ENCODE measurements at regions not wholly inside any gene's neighbourhood (a gene's known extent, or its start where the extent isn't known, plus 50 kb on each side); places are given as distances from the start of the nearest gene placed in this dataset.

DNA sequence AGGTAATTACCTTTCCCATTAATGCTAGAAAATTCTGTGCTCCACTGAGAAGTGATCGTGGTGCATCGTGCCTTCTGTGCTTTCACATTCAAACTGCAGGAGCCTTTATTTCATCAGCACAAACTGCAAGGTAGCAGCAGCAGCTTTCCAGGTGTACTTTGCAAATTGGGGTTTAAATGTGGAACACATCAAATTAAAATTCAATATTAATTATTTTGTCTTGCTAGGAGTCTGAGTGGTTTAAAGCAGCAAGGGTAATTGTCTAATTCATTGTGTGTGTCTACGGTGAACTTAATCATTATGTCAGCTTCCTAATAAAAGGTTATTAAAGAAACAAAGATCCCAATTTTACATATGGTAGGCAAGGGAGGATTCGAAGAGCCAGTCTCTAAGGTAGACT lies 180.8 kb upstream of the ATP5MC3 start:
- H3K27me3 ChIP-seq (ENCODE audit: control insufficient read depth, insufficient read depth, low read length, poor library complexity, severe bottlenecking) = peaks cover 25% of the 10 kb centered on the region
- TF ChIP-seq, protein P1, sequence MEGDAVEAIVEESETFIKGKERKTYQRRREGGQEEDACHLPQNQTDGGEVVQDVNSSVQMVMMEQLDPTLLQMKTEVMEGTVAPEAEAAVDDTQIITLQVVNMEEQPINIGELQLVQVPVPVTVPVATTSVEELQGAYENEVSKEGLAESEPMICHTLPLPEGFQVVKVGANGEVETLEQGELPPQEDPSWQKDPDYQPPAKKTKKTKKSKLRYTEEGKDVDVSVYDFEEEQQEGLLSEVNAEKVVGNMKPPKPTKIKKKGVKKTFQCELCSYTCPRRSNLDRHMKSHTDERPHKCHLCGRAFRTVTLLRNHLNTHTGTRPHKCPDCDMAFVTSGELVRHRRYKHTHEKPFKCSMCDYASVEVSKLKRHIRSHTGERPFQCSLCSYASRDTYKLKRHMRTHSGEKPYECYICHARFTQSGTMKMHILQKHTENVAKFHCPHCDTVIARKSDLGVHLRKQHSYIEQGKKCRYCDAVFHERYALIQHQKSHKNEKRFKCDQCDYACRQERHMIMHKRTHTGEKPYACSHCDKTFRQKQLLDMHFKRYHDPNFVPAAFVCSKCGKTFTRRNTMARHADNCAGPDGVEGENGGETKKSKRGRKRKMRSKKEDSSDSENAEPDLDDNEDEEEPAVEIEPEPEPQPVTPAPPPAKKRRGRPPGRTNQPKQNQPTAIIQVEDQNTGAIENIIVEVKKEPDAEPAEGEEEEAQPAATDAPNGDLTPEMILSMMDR (conservative IDR thresholded peaks at IDR 0.05) = no peak

DNA sequence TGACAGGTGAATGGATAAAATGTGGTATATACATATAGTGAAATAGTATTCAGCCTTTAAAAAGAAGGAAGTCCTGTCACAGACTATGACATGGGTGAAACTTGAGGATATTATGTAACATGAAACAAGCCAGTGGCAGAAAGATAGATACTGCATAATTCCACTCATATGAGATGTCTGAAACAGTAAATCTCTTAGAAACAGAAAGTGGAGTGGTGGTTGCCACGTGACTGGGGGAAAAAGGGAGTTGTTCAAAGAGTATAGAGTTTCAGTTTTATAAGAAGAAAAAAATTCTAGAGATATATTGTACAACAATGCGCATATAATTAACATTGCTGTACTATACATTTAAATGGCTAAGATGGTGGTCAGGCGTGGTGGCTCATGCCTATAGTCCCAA lies 178.2 kb upstream of the ATP5MC3 start:
- H3K9ac ChIP-seq (ENCODE audit: extremely low read depth, low read length, poor library complexity, severe bottlenecking) = no peak overlapping the region
- DNase-seq = no peak
- H3K36me3 Mint-ChIP-seq (ENCODE audit: low read depth) = no peaks in the 10 kb centered on the region
- no peak overlapping the region for H3K27ac Mint-ChIP-seq
- TF ChIP-seq, protein P1 (conservative IDR thresholded peaks at IDR 0.05) = no peak
- H3K9me3 Mint-ChIP-seq = no peaks in the 10 kb centered on the region
- H3K27ac ChIP-seq (ENCODE audit: low read depth, low read length) = no peak overlapping the region
- no peaks in the 10 kb centered on the region for H3K4me1 Mint-ChIP-seq
- 100% methylated on average over 3 of the region's 3 CpGs; no CpG with 5 or more reads in 1 of the 2 experiments for WGBS, 2 experiments (ENCODE audit: insufficient coverage in 1 of 2, insufficient read length in 1 of 2)
- no peaks in the 10 kb centered on the region for H3K36me3 ChIP-seq (ENCODE audit: control insufficient read depth, insufficient read depth, low read length)
- H3K27me3 ChIP-seq (ENCODE audit: control insufficient read depth, insufficient read depth, low read length, poor library complexity, severe bottlenecking) = peaks cover 15% of the 10 kb centered on the region
- H3K4me1 ChIP-seq (ENCODE audit: control insufficient read depth, insufficient read depth, low read length) = no peaks in the 10 kb centered on the region
- H3K9me3 ChIP-seq (ENCODE audit: control insufficient read depth, low read length) = no peaks in the 10 kb centered on the region
- H3K4me3 Mint-ChIP-seq = no peak overlapping the region
- no peak overlapping the region for H3K4me3 ChIP-seq (ENCODE audit: low read length)
- peaks cover 10% of the 10 kb centered on the region for H3K27me3 Mint-ChIP-seq (ENCODE audit: insufficient read depth)

More for the DNA sequence above, 180.8 kb upstream of the ATP5MC3 start:
- Mint-ChIP-seq H3K36me3 (ENCODE audit: low read depth) (no peaks in the 10 kb centered on the region), H3K4me3 (no peak overlapping the region), H3K27me3 (ENCODE audit: insufficient read depth) (peaks cover 14% of the 10 kb centered on the region), H3K4me1 (no peaks in the 10 kb centered on the region), H3K27ac (no peak overlapping the region), H3K9me3 (no peaks in the 10 kb centered on the region)
- Histone ChIP-seq H3K4me3 (ENCODE audit: low read length) (no peak overlapping the region), H3K36me3 (ENCODE audit: control insufficient read depth, insufficient read depth, low read length) (no peaks in the 10 kb centered on the region), H3K9ac (ENCODE audit: extremely low read depth, low read length, poor library complexity, severe bottlenecking) (no peak overlapping the region), H3K4me1 (ENCODE audit: control insufficient read depth, insufficient read depth, low read length) (no peaks in the 10 kb centered on the region), H3K27ac (ENCODE audit: low read depth, low read length) (no peak overlapping the region), H3K9me3 (ENCODE audit: control insufficient read depth, low read length) (no peaks in the 10 kb centered on the region)
- DNase-seq = no peak
- 93 to 100% methylated on average over 1 to 4 of the region's 4 CpGs for WGBS, 2 experiments (ENCODE audit: insufficient coverage in 1 of 2, insufficient read length in 1 of 2)

DNA sequence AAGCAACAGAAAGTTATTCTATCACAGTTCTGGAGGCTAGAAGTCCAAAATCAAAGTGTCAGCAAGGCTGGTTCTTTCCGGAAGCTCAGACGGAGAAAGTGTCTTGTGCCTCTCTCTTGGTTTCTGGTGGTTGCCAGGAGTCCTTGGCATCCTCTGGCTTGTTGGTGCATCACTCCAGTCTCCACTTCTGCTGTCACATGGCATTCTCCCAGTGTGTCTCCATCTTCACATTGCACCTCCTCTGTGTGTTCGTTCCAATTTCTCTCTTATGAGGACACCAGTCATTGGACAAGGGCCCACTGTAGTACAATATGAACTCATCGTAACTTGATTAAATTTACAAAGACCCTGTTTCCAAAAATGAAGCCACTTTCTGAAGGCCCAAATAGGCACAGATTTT lies 175.4 kb upstream of the ATP5MC3 start:
- no peaks in the 10 kb centered on the region for H3K4me1 ChIP-seq (ENCODE audit: control insufficient read depth, insufficient read depth, low read length)
- no peaks in the 10 kb centered on the region for H3K9me3 ChIP-seq (ENCODE audit: control insufficient read depth, low read length)
- no peak overlapping the region for H3K9ac ChIP-seq (ENCODE audit: extremely low read depth, low read length, poor library complexity, severe bottlenecking)
- WGBS, 2 experiments (ENCODE audit: insufficient coverage in 1 of 2, insufficient read length in 1 of 2) = 90 to 94% methylated on average over 4 of the region's 4 CpGs
- Mint-ChIP-seq H3K9me3 (no peaks in the 10 kb centered on the region), H3K36me3 (ENCODE audit: low read depth) (no peaks in the 10 kb centered on the region), H3K4me3 (no peak overlapping the region), H3K27me3 (ENCODE audit: insufficient read depth) (peaks cover 8% of the 10 kb centered on the region), H3K27ac (no peak overlapping the region), H3K4me1 (no peaks in the 10 kb centered on the region)
- TF ChIP-seq, protein P1 (conservative IDR thresholded peaks at IDR 0.05) = no peak
- H3K27me3 ChIP-seq (ENCODE audit: control insufficient read depth, insufficient read depth, low read length, poor library complexity, severe bottlenecking) = peaks cover 9% of the 10 kb centered on the region
- no peaks in the 10 kb centered on the region for H3K36me3 ChIP-seq (ENCODE audit: control insufficient read depth, insufficient read depth, low read length)
- no peak overlapping the region for H3K4me3 ChIP-seq (ENCODE audit: low read length)
- no peak overlapping the region for H3K27ac ChIP-seq (ENCODE audit: low read depth, low read length)
- no peak for DNase-seq

Data from endodermal cell (in vitro differentiated cells).